Progenitor cell of endocrine pancreas (in vitro differentiated cells): ENCODE measurements at regions not wholly inside any gene's neighbourhood (a gene's known extent, or its start where the extent isn't known, plus 50 kb on each side); places are given as distances from the start of the nearest gene placed in this dataset.

Source experiments
- DNase-seq: peaks from one replicate; pipeline ENCODE4 v3.0.0; 2021; ENCODE audit warnings: low spot score; ENCODE audit not compliant: unreplicated experiment
- H3K27ac Mint-ChIP-seq: 2 replicates; pipeline ENCODE4 v1.8.0; 2021; ENCODE audit warnings: mild to moderate bottlenecking, moderate library complexity, mixed read lengths
- H3K27me3 Mint-ChIP-seq: 2 replicates; pipeline ENCODE4 v1.8.0; 2021; ENCODE audit warnings: mixed read lengths
- H3K36me3 Mint-ChIP-seq: 2 replicates; pipeline ENCODE4 v1.8.0; 2022; ENCODE audit warnings: mixed read lengths; ENCODE audit not compliant: insufficient read depth
- H3K4me1 Mint-ChIP-seq: 2 replicates; pipeline ENCODE4 v1.8.0; 2021; ENCODE audit warnings: low read depth, mixed read lengths
- H3K4me3 Mint-ChIP-seq: 2 replicates; pipeline ENCODE4 v1.8.0; 2021; ENCODE audit warnings: low read depth, mild to moderate bottlenecking, moderate library complexity, mixed read lengths
- H3K9me3 Mint-ChIP-seq: 2 replicates; pipeline ENCODE4 v1.8.0; 2021; ENCODE audit warnings: low read depth, mixed read lengths
- TF ChIP-seq, protein P1 (sequence below): fragments of 200-600 bp; sonication (generic); IDR thresholded peaks from one replicate; pipeline ENCODE4 v1.5.0; 2021; ENCODE audit warnings: antibody characterized with exemption, mild to moderate bottlenecking; ENCODE audit not compliant: unreplicated experiment

DNA sequence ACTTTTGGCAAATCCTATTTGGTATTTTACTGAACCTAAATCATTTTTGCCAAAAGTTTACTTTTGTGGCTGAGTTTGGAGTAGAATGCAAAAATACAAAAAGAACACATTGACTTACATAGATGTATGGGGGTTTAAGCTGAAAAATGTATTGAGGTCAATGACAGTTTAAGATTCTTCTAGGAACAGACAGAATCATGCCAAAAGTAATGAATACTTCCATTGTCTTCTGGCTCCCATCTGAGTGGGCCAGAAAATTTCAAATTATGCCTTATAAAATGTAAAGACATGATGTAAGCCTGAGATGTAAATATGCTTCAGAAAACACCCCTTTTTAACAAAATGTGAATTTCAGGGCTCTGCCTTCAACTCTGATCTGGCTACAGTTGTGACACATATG, 375.1 kb upstream of the DPH6 start:
- Mint-ChIP-seq H3K27me3 (no peaks in the 10 kb centered on the region), H3K27ac (no peak overlapping the region), H3K4me3 (no peak overlapping the region), H3K9me3 (peaks cover 3% of the 10 kb centered on the region), H3K4me1 (peaks cover 5% of the 10 kb centered on the region), H3K36me3 (no peaks in the 10 kb centered on the region)
- TF ChIP-seq, protein P1, sequence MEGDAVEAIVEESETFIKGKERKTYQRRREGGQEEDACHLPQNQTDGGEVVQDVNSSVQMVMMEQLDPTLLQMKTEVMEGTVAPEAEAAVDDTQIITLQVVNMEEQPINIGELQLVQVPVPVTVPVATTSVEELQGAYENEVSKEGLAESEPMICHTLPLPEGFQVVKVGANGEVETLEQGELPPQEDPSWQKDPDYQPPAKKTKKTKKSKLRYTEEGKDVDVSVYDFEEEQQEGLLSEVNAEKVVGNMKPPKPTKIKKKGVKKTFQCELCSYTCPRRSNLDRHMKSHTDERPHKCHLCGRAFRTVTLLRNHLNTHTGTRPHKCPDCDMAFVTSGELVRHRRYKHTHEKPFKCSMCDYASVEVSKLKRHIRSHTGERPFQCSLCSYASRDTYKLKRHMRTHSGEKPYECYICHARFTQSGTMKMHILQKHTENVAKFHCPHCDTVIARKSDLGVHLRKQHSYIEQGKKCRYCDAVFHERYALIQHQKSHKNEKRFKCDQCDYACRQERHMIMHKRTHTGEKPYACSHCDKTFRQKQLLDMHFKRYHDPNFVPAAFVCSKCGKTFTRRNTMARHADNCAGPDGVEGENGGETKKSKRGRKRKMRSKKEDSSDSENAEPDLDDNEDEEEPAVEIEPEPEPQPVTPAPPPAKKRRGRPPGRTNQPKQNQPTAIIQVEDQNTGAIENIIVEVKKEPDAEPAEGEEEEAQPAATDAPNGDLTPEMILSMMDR = no peak
- no peak for DNase-seq

DNA sequence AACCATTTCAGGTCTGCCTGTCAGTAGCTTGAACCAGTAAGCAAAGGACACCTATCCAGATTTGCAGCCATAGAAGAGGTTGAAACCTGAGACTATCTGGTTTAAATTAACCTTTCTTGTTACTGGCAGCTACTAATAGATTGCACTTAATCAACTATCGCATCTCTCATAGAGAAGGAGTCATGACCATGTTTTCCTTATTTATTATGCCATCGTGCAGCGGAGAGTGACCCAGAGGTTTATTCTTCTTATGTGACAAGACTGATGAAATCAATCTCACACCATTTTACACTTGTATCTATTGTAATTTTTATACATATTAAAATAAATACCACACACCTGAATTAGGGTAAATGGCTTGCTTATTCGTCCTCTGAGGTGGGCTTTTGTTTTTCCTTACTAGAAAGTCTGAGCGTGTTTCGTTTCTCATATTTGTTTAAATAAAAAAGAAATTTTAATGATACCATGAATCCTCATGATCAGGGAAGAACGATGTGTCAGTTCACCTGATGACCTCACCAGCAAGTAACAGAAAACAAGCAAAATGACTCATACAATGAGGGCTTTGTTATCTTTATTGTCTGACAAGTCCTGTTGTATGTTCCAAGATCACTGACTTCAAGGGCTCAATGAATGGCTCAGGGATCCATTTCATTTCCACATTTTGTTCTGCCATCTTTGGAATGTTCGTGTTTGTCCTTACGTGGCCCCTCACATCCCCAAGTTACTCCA, 379.5 kb upstream of the DPH6 start:
- peaks cover 4% of the 10 kb centered on the region for H3K9me3 Mint-ChIP-seq
- no peaks in the 10 kb centered on the region for H3K27me3 Mint-ChIP-seq
- no peak overlapping the region for H3K27ac Mint-ChIP-seq
- no peak overlapping the region for H3K4me3 Mint-ChIP-seq
- no peaks in the 10 kb centered on the region for H3K36me3 Mint-ChIP-seq
- DNase-seq = no peak
- H3K4me1 Mint-ChIP-seq = peaks cover 5% of the 10 kb centered on the region
- TF ChIP-seq, protein P1 = no peak

DNA sequence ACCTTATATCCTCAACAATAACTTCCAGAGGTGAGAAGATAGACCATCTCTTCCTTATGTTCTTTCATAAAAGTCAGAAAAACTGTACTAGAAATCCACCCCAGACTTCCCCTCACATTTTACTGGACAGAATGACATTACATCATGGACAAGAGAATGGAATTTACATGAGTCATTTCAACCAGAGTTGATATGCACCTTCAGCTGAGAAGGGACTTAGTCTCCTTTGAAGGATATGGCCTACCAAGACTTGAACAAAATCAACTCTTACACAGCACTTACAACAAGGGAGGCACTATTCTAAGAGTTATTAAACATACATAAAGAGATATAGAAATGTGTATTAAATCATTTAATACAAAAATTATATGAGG, 380.0 kb upstream of the DPH6 start:
- Mint-ChIP-seq H3K27ac (no peak overlapping the region), H3K4me3 (no peak overlapping the region), H3K4me1 (peaks cover 5% of the 10 kb centered on the region), H3K9me3 (peaks cover 4% of the 10 kb centered on the region), H3K36me3 (no peaks in the 10 kb centered on the region), H3K27me3 (no peaks in the 10 kb centered on the region)
- TF ChIP-seq, protein P1 = no peak
- no peak for DNase-seq

DNA sequence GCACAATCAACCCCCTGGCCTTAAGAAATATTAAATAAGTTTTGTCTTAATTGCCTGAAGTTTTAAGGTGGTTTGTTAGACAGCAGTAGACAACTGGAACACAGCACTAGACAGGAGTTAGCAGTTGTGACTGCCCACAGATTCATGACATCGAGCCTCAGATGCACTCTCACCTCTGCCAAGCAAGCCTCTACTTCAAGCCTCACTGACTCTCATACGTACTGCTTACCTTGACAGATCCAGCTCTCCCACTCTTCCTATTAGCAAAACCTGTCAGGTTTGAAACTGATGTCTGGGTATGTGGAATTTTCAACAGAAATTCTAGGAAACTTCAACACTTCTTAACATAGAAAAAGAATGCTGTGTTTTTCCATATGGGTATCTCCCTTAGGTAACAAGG, 382.9 kb upstream of the DPH6 start:
- Mint-ChIP-seq H3K27ac (no peak overlapping the region), H3K9me3 (peaks cover 4% of the 10 kb centered on the region), H3K4me1 (peaks cover 5% of the 10 kb centered on the region), H3K27me3 (no peaks in the 10 kb centered on the region), H3K36me3 (no peaks in the 10 kb centered on the region), H3K4me3 (no peak overlapping the region)
- TF ChIP-seq, protein P1 = no peak
- DNase-seq = no peak

DNA sequence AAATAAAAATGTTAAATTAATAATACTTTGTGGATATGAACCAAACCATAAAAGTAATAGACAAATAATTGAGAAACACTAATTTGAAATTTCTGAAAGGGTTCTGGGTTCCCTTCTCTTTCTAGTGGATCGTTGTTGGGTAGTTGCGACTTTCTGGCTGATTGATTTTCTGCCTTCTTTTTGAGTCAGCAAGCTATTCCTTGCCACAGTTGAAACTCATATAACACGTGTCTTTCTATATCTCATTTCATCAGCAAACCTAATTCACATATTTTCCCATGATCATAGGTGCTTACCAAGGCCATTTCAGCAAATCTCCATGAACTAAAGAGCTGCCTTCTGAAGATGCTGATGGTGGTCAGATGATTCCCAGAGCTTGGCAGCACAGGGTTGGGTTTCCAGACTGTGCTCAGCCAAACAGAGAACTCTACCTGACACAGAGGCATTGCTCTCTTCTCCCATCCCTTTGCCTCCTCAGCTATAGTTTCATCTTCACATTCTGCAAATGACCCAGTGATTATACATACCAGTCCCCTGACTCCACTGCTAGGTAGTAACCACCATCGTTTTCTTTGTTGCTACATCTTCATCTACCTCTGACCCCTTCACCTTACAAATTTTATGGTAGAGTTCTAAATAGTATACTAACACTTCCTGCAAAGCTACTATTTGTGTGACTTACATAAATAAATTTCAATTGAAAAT, 383.9 kb upstream of the DPH6 start:
- H3K4me1 Mint-ChIP-seq = no peaks in the 10 kb centered on the region
- H3K27ac Mint-ChIP-seq = no peak overlapping the region
- peaks cover 4% of the 10 kb centered on the region for H3K9me3 Mint-ChIP-seq
- H3K4me3 Mint-ChIP-seq = no peak overlapping the region
- TF ChIP-seq, protein P1 = no peak
- DNase-seq = no peak
- H3K36me3 Mint-ChIP-seq = no peaks in the 10 kb centered on the region
- no peaks in the 10 kb centered on the region for H3K27me3 Mint-ChIP-seq
